ENCODE measurements at regions not wholly inside any gene's neighbourhood (a gene's known extent, or its start where the extent isn't known, plus 50 kb on each side); places are given as distances from the start of the nearest gene placed in this dataset.

DNA sequence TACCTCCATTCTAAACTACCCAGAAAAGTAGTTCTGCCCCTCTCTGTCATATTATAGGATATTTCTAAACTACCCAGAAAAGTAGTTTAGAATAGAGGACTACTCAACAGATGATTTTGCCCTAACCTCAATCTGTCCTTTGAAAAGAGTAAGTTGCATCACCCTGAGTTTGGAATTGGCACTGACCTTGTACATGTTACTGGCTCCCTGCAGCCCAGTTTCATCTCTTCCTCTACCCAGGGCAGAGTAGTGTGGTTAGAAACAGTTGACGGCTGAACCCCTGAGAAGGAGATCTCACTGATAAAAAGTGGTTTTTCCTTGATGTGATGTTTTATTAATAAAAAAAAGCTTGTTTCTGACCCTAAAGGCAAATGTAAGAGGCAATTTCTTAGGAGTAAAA lies 340.5 kb upstream of the NECTIN3 start:
- no peak for DNase-seq

DNA sequence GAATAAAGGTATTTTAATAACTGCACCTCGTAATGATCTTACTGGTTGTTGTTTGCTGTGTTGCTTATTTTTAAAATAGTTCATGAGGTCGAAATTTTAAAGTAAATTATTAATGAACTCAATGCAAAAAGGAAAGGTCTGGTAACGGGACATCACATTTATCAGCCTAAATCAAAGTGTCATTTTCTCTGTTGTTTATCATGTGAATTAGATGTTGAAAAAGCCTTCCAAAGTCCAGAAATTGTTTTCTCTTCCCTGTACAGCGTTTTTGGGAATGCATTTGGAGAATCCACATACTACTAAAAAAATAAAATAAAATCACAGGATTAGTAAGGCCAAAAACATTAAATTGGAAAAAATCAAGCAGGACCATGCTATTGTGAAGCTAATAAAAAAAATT lies 339.2 kb upstream of the NECTIN3 start:
- no peak for DNase-seq

DNA sequence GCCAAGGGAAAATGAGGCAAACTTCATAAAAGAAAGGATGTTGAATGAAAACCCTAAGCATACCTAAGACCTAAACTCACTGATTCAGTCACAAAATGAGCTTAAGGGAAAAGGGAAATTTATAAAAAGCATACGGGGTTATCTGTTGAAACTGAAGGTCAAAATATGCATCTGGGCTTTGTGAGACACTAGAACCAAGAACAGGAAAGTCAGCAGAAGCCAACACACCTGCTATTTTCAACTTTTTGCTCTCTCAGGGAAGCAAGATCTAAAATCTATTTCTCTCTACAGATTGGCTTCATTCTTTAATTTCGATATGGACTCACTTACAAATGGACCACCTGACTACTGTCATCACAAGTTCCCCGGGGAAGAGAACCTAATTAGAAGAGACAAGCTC lies 338.6 kb upstream of the NECTIN3 start:
- DNase-seq, result no peak

DNA sequence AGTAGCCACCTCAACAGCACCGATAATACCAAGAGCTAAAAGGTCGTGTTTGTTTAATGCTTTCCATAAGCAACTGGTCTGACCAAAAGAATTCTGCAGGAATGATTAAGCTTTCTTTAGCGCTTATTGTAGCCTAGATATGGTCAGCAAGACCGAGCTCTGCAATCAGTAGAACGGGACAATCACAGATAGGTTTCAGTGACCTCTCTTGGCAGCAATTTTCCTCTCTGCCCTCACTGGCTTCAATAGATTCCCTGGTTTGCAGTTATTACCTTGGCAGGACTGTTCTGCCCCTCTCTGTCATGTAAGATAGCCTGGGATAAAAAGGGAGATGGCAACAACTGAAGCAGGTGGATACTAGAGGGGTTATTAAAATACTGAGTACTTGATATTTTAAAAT lies 337.1 kb upstream of the NECTIN3 start:
- DNase-seq, result no peak

DNA sequence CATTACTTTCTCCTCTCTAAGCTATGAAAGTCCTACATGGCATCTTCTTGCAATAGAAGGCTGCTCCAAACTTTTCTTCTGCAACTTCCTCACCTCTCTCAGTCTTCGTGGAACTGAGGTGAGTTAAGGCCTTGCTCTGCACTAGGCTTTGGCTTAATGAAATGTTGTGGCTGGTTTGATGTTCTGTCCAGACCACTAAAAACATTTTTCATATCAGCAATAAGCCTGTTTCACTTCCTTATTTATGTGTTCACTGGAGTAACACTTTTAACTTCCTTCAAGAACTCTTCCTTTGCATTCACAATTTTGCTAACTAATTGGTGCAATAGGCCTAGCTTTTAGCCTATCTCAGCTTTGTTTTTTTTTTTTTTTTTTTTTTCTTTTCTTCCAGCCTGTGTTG lies 335.3 kb upstream of the NECTIN3 start:
- DNase-seq, result no peak

DNA sequence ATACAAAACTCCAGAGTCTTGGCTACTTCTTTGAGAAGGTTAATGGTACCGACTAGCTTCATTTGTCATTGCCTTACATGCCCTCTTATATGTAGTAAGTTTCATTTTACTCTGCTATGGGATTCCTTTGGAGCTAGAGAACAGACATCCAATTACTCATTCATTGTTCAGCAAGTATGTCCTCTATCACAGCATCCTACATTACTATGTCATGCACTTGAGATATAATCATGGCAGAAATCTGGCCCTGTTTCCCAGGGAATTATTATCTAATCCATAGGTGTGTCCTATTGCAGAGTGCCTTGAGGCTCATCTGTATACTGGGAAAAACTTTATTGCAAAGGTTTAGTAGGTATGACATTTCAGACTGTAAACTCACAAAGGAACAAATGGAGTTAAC lies 333.1 kb upstream of the NECTIN3 start:
- DNase-seq, result no peak

DNA sequence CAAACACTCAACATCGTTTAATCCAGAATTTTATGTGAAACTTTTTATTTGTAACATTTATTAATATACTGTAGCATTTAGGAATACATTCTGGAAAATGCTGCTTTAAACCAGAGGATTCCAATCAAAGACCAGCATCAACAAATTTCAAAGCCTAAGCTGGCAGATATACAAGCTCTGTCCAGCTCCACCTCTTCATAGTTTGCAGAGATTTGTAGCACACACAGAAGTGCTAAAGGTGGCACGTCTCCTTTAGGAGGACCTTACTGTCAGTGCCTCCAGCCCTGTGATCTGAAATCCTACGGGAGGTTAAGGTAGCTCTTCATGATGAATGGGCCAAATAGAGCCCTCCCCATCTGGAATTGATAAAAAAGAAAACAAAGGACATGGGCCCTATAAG lies 329.7 kb upstream of the NECTIN3 start:
- no peak for DNase-seq

DNA sequence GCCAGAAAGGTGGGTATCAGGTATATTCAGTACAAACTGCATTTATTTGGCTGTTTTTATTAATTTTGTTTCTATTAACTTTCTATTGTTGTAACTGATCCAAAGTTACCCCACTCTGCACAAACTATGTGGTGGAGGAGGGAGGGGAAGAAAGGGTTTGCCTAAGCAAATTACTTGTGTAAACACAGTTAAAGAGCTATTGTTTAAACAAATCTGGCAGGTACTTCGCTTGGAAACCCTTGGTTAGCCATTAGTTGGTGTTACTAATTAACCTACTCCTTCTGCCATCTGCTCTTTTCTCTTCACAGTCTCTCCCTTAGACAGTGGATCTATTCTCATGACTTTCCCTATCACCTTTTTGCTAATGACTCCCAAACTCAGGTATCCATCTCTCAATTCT lies 328.4 kb upstream of the NECTIN3 start:
- DNase-seq, result no peak

DNA sequence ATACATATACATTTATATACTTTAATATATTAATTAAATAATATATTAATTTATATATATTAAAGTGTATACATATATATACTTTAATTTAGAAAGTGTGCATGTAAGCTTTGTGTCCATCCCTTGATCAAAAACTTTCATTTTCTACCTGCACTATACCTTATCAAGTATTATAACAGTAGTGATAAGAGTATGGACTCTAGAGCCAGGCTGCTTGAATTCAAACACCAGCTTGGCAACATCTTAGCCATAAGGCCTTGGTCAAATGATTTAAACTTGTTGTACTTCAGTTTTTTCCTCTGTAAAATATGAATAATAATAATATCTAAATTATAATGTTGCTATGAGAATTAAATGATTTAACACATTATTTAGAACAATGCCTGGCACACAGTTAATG lies 327.6 kb upstream of the NECTIN3 start:
- no peak for DNase-seq

DNA sequence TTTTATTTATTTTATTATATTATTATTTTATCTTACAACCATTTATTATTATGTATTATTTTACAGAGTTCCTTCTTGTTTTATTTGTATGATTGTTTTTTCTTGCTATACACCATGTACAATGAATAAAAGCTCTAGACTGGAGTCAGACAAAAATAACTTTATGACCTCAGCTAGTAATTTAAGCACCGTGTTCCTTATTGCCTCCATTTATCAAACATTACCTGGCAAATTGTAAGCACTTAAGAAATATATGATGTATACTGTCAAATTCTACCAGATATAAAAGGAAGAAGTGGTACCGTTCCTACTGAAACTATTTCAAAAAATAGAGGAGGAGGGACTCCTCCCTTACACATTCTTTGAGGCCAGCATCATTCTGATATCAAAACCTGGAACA lies 326.9 kb upstream of the NECTIN3 start:
- DNase-seq, result no peak

DNA sequence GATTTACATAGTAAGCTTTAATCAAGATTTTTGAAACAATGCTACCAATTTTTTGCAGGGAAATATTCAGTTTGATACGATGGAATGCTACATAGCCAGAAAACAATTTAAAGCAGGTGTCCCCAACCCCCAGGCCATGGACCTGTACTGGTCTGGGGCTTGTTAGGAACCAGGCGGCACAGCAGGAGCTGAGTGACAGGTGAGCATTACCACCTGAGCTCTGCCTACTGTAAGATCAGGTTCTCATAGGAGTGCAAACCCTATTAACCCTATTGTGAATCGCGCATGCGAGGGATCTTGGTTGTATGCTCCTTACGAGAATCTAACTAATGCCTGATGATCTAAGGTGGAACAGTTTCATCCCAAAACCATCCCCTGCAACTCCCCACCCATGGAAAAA lies 322.6 kb upstream of the NECTIN3 start:
- no peak for DNase-seq

DNA sequence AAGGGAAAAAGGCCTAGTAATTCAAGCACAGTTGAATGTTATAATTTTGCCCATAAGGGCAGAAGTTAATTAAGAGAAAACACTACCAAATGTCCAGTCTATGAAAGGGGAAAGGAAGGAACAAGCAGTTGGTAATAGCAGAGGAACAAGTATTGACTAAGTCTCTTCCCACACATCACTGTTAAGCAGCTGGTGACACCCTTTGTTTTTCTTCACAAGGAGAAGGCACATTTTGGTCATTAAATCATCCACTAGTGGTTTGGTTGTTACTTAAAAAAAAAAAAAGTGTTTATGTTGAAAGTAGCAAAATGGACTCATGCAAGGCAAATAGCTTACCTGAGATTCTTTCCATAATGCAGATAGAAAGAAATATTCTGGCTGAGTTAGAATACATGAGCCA lies 321.4 kb upstream of the NECTIN3 start:
- no peak for DNase-seq

DNA sequence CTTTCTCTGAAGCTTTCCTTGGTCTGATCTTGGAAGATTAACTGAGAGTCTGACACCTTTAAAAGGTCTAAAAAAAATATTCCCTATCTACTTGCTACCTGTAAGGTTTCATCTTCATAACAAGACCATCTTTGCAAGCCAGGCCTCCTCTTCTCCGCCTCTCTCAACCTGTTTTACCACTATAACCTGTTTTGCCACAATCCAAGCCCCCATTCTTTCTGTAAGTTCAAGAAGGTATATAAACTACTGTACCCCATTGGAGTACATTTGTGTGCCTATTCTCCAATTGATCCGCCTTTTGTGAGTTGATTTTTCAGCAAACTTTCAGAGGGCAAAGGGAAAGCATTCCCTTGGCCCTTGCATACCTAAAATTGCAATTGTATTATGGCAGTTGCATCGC lies 319.3 kb upstream of the NECTIN3 start:
- DNase-seq, result no peak

DNA sequence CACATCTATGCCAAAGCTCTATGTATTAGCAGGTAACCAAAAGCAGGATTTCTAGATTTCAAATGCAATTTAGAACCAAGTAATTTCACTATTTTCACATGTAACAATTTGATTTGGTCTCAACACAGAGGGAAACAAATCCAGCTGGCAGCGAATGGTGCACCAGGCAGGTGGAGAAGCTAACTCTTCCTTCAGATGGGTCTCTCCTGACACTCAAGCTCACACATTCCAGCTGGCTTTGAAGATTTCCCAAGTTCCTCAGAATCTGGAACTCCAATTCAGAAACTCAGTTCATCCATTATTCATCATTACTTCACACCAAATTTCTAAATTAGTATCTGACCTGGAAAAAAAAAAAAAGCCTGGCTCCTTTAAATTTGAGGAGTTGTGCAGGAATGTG lies 318.1 kb upstream of the NECTIN3 start:
- no peak for DNase-seq

DNA sequence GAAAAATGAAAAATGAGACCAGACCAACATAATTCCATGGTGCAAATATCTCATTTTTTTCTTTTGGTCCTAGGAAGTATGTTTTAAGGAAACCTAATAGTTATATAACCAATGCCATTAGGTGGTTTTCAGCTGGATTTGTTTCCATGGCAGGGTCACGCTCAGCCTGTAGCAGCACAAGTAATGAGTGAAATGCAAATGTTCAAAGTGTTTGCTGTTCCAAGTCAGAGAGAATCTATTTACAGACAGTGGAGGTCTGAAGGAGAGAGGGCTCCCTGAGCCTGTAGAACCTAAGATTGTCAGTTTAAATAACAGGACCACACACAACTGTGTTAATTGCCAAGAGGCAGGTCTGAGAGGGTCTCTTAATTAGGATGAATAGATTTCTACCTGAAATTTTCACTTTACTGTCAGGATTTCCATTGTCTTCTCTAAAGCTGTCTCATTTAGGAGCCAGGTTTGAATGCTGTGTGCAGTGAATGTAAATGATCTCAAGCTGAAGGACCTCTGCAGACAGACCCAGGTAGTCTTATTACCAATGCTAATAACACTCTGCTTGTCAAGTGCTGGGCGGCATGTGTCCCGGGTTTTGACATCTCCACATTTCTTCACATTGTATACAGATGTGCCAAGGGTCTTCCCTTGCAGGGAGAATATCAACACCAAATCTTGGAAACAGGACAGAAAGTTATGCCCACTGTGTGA lies 317.3 kb upstream of the NECTIN3 start:
- DNase-seq, result no peak

DNA sequence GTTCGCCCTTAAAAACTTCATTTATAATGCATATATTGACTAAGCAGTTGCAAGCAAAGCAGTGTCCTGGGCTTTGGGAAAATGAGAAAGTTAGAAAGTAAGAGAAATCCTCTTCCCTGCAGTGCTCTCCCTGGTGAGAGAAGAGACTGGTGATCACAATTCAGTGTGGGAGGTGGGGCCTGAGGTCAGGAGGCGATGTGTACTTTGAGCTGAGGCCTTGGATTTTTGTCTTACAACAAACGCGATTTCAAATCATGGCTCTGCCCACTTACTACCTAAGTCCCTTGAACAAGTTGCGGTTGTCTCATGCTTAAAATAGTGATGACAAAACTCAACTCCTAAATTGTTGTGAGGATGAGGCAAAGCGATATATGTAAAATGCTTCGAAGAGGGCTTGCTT lies 316.3 kb upstream of the NECTIN3 start:
- no peak for DNase-seq

DNA sequence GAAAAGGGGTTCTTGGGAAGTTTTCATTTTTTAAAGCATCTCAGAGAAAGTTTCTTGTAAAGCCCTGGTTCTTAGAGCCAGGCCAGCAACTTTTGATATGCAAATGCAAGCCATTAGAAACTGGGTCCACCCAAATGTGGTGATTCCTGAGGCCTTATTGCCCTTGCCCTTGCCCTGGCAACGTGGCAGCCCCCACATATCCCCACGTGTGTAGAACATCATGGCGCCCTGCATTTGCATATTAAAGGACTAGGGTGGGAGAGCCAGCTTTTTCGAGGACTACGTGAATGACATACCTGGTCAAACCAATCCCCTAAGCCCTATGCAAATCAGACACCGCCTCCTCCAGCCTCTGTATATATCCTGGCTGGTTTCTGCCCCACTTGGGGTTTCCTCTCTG lies 314.9 kb upstream of the NECTIN3 start:
- DNase-seq, result no peak

DNA sequence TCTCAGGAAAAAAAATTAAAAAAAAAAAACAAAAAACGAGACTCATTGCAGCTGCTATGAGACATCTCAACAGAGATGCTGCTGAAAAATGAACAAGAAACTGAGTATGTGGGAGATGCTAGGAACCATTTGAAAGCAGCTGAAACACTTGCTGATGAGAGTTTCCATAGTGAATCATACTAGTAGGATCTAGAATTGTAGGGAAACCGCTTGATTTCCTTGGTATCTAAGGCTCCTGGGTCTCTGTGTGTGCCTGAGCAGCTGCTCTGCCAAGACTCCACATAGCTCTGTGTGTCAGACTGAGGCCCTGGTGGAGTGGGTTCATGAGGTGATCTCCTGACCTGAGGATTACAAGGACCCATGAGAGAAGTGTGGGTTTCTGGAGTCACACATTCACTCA lies 313.4 kb upstream of the NECTIN3 start:
- no peak for DNase-seq

DNA sequence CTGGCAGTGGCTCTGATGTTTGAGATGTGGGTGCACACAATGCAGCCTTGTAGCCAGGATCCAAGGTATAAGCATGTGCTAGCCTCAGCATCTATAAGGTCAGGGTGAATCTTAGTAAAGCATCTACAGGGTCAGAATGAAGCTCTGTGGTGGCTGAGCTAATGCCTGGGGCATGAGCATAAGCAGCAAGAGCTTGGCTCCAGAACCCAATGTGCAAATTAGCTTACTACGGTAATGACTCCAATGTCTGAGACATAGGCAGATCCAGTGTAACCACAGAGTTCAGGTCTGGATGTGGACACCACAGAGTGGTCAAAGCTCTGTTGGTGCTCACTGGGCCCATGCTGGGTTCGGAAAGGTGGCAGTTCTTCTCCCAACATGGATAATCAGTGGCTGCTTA lies 304.5 kb upstream of the NECTIN3 start:
- DNase-seq, result no peak

DNA sequence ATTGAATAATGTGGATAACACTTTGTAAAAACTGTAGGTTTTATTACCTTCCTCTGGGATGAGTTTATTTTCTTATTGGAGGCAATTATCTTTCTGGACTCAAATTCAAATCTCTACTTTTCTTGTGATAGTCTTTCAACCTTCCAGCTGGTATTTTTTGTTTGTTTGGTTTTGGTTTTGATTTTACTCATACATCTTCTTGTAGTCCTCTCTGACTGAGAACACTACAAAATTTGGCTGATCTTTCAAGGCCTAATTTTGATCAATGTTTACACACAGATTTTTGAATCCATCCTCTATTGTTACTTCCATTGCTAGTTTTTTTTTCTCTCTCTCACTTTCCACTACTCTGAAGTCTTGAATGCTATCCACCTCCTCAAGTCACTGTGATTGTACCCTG lies 303.8 kb upstream of the NECTIN3 start:
- no peak for DNase-seq

DNA sequence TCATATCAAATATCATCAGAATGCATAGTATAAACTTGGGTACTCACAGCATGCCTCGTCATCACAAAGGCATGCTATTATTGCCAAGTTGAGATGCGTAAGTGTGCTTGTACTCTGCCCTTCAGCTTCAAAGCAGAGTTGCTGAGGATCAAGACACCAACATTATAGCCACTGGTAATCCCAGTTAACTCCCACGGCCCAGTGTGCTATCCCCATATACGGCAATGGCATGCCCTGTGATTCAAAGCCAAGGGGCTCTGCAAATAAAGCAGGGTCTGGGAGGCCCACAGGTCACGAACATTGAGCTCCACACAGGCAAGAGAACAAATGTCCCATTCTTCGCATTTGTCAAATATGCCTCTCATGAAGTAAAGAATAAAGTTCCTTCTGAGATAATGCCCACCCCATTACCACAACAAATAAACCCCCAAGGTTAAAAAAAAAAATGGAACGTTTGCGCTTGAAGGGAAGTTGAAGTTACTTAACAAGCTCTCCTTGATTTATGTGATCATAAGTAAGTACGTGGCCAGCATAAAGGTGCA lies 298.1 kb upstream of the NECTIN3 start:
- DNase-seq, result no peak

DNA sequence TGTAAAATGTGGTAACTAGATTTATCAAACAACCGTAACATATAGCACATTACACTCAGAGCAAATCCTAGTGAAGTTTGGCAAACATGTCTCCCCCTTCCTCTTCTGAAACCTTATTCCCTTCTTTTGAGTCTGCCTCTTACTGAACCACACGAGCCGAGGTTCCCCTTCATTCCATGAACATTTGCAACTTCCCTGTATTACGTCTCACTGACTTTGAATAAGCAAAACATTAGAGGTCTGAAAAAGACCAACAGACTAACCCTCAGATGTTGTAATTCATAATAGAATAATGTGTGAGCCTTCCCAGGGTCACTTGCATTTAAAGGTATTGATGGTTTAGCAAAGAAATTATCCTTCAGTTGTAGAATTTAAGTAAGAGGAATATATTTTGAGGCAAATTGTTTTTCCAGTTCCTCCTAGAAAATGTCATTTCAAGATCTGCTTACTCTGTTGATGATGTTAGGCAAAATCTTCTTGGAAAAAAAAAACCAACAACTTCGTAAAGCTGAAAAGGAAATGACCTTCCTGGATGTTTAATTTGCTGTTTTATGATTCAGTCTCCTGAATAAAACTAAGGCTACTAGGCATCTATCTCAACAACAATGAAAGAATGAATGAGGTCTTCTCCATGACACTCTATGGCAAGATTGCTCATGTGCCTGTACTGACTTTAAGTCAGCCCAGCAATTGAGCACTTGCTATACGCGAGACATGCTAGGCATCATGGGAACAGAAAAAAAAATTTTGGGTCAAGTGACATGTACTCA lies 296.9 kb upstream of the NECTIN3 start:
- no peak for DNase-seq

DNA sequence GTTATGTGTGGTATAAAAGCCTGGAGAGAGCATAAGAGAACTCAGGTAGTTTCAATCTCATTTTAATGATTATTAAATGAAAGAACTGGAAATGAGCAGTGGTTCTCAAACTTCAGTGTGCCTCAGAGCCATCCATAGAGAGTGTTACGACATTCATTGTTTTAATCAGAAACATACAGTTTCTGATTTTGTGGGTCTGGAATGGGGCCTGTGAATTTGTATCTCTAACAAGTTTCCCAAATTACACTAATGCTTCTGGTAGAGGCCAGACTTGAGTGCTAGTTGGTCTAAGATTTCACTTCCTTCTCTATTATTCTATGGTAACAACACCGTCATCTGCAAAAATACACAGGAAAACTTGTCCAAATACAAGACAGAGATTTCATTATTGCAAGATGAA lies 292.0 kb upstream of the NECTIN3 start:
- DNase-seq, result no peak

DNA sequence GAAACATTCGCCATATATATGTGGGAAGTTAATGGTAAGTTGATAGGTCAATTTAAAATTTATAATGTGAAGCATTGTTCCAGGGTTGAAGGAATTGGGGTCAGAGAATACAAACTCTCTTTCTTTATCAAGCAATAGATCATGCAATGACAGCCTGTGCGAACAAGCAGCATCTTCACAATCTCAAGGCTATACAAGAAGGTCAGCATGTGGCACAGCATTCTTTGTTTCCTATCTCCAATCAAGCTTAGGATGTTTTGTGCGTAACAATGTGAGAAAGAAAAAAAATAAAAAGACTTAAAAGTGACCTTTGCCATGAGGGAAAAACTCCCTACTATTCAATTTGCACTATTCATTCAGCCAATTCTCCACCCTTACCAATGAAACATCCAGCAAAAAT lies 288.1 kb upstream of the NECTIN3 start:
- no peak for DNase-seq

DNA sequence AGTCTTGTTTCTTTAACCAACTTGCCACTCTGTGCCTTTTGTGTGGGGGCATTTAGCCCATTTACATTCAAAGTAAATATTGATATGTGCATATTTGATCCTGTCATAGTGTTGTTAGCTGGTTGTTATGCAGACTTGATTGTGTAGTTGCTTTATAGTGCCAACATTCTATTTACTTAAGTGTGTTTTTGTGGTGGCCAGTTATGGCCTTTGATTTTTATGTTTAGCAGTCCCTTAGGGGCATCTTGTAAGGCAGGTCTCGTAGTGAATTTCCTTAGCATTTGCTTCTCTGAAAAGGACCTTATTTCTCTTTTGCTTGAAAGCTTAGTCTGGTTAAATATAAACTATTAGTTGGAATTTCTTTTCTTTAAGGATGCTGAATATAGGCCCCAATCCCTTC lies 282.8 kb upstream of the NECTIN3 start:
- DNase-seq, result no peak
